HepG2 (cell line): ENCODE measurements at regions not wholly inside any gene's neighbourhood (a gene's known extent, or its start where the extent isn't known, plus 50 kb on each side); places are given as distances from the start of the nearest gene placed in this dataset.

Source experiments
- ATAC-seq: fragments of 200-7000 bp; cut with Tn5 transposase; 3 replicates; pipeline ENCODE4 v1.9.1; 2020; ENCODE audit warnings: mild to moderate bottlenecking, moderate library complexity
- BruUV-seq: library from RNA; stranded (reverse); fragments of 400-500 nt; replicated peaks from 2 replicates; lab custom pipeline; 2021; lab: Mats Ljungman, UMichigan
- CTCF ChIA-PET: fragments of 300-600 bp; formaldehyde crosslinking; extraction: SDS; loops from one replicate; lab custom pipeline; 2021; ENCODE audit warnings: low total read pairs, inconsistent platforms, low intra/inter-chr PET ratio; lab: Yijun Ruan, JAX
- POLR2A ChIA-PET: fragments of 350-600 bp; sonication (Branson Sonifier 250); formaldehyde crosslinking; loops from one replicate; lab custom pipeline; 2020; ENCODE audit warnings: antibody characterized with exemption, inconsistent platforms; lab: Yijun Ruan, JAX
- DNase-seq: peaks from one replicate; pipeline ENCODE4 v3.0.0-alpha.2; 2015; ENCODE audit warnings: low spot score
- FAIRE-seq: peaks from 3 replicates; lab custom pipeline; 2011; peaks lifted over from hg19 to GRCh38; lab: Jason Lieb, UNC
- H2AFZ ChIP-seq: one replicate; pipeline ENCODE4 v1.6.1; 2011; ENCODE audit warnings: low read length, inconsistent platforms
- H3K27ac ChIP-seq: fragments of 300-600 bp; 3 replicates; pipeline ENCODE4 v1.8.0; 2011; ENCODE audit warnings: mixed run types, mild to moderate bottlenecking, mixed read lengths, low read length, inconsistent platforms; ENCODE audit not compliant: insufficient read depth; ENCODE audit errors: extremely low read length
- H3K27me3 ChIP-seq, 2 experiments: fragments of 200-600 bp in 1 of 2; 2 replicates in 1 of 2; 3 replicates in 1 of 2; pipeline versions ENCODE4 v1.6.0 to v1.8.0; 2011; ENCODE audit warnings: low read length in 2 of 2, mild to moderate bottlenecking in 2 of 2, moderate library complexity in 2 of 2, inconsistent platforms in 1 of 2; ENCODE audit not compliant: insufficient read depth in 2 of 2, control insufficient read depth in 1 of 2
- H3K36me3 ChIP-seq, 2 experiments: fragments of 200-600 bp in 1 of 2; replicated peaks in 1 of 2; 2 replicates in 1 of 2; 3 replicates in 1 of 2; pipeline versions ENCODE4 v1.5.1 to v1.8.0; 2011; ENCODE audit warnings: low read length in 2 of 2, inconsistent platforms in 1 of 2; ENCODE audit not compliant: insufficient read depth in 2 of 2, control insufficient read depth in 1 of 2
- H3K4me1 ChIP-seq: 2 replicates; pipeline ENCODE4 v1.5.1; 2012; ENCODE audit warnings: low read length, inconsistent platforms; ENCODE audit not compliant: insufficient read depth
- H3K4me2 ChIP-seq: 2 replicates; pipeline ENCODE4 v1.6.0; 2011; ENCODE audit warnings: low read depth, low read length, inconsistent platforms
- H3K4me3 ChIP-seq, 3 experiments: fragments of 200-600 bp in 1 of 3; sonication (generic), shearing (Covaris generic) in 1 of 3; replicated peaks in 1 of 3; 2 replicates each; pipeline ENCODE4 v1.5.1; 2011 to 2016; ENCODE audit warnings: low read length in 3 of 3, inconsistent platforms in 2 of 3, low read depth in 2 of 3, mild to moderate bottlenecking in 2 of 3, control low read depth in 1 of 3, mixed read lengths in 1 of 3; ENCODE audit not compliant: insufficient read depth in 1 of 3
- H3K79me2 ChIP-seq: one replicate; pipeline ENCODE4 v1.6.1; 2011; ENCODE audit warnings: low read length, inconsistent platforms; ENCODE audit not compliant: insufficient read depth
- H3K9ac ChIP-seq: 2 replicates; pipeline ENCODE4 v1.6.0; 2011; ENCODE audit warnings: mild to moderate bottlenecking, low read depth, low read length, inconsistent platforms; ENCODE audit not compliant: insufficient read depth
- H3K9me3 ChIP-seq: 2 replicates; pipeline ENCODE4 v1.5.1; 2012; ENCODE audit warnings: mild to moderate bottlenecking, low read length
- H4K20me1 ChIP-seq: 2 replicates; pipeline ENCODE4 v1.6.0; 2011; ENCODE audit warnings: inconsistent platforms, mild to moderate bottlenecking, low read length, moderate library complexity; ENCODE audit not compliant: insufficient read depth
- HDAC2 ChIP-seq: sonication (generic); formaldehyde crosslinking; IDR thresholded peaks from 2 replicates; pipeline ENCODE4 v1.4.0; 2020; ENCODE audit warnings: missing genetic modification reagents
- HNF4G ChIP-seq, 2 experiments: sonication (generic) in 1 of 2; formaldehyde crosslinking in 1 of 2; IDR thresholded peaks; 2 replicates each; pipeline versions ENCODE4 v1.4.0 to v1.6.1; 2011 to 2020; ENCODE audit warnings: borderline replicate concordance in 2 of 2, low read depth in 2 of 2, mild to moderate bottlenecking in 2 of 2, low read length in 1 of 2, missing genetic modification reagents in 1 of 2, moderate library complexity in 1 of 2
- HNRNPLL ChIP-seq: fragments of 200-400 bp; formaldehyde crosslinking; IDR thresholded peaks from 2 replicates; pipeline ENCODE4 v1.6.1; 2017; ENCODE audit warnings: mild to moderate bottlenecking, low read depth, low read length; ENCODE audit not compliant: poor library complexity, severe bottlenecking
- PRPF4 ChIP-seq: fragments of 200-400 bp; formaldehyde crosslinking; IDR thresholded peaks from 2 replicates; pipeline ENCODE4 v1.6.1; 2016; ENCODE audit warnings: low read length, low read depth; ENCODE audit not compliant: poor library complexity, severe bottlenecking
- SAP130 ChIP-seq: IDR thresholded peaks from 2 replicates; pipeline ENCODE4 v1.6.1; 2016; ENCODE audit warnings: low read depth
- SIN3A ChIP-seq: IDR thresholded peaks from 2 replicates; pipeline ENCODE4 v1.6.1; 2011; ENCODE audit warnings: low read depth, mild to moderate bottlenecking, control low read depth, low read length, borderline replicate concordance
- ZFY ChIP-seq: sonication (generic); formaldehyde crosslinking; IDR thresholded peaks from 2 replicates; pipeline ENCODE4 v1.4.0; 2020; ENCODE audit warnings: missing genetic modification reagents
- WGBS: methylation state at CpG from one replicate; pipeline ENCODE4 v1.1.6; 2017; ENCODE audit warnings: low lambda C conversion rate; 5-methylcytosine and 5-hydroxymethylcytosine counted together
- in situ Hi-C: cut with HindIII; loops from 2 replicates; pipeline ENCODE4 v1.10.0; 2017; ENCODE audit warnings: low pct_unique_long_range_greater_than_20kb; ENCODE audit not compliant: extremely low pct_ligation_motif_present
- intact Hi-C: fragments of 100-400 bp; cut with micrococcal nuclease; formaldehyde crosslinking; loops from one replicate; pipeline ENCODE4 v1.10.0; 2022; ENCODE audit not compliant: unreplicated experiment
- TF ChIP-seq, protein P1 (sequence below): sonication (generic); formaldehyde crosslinking; conservative IDR thresholded peaks from 2 replicates; pipeline ENCODE4 v1.4.0; 2020; ENCODE audit warnings: mild to moderate bottlenecking, missing genetic modification reagents, moderate library complexity
- TF ChIP-seq, protein P2 (sequence below): sonication (generic); formaldehyde crosslinking; IDR thresholded peaks from 2 replicates; pipeline ENCODE4 v1.4.0; 2020; ENCODE audit warnings: mild to moderate bottlenecking, missing genetic modification reagents

DNA sequence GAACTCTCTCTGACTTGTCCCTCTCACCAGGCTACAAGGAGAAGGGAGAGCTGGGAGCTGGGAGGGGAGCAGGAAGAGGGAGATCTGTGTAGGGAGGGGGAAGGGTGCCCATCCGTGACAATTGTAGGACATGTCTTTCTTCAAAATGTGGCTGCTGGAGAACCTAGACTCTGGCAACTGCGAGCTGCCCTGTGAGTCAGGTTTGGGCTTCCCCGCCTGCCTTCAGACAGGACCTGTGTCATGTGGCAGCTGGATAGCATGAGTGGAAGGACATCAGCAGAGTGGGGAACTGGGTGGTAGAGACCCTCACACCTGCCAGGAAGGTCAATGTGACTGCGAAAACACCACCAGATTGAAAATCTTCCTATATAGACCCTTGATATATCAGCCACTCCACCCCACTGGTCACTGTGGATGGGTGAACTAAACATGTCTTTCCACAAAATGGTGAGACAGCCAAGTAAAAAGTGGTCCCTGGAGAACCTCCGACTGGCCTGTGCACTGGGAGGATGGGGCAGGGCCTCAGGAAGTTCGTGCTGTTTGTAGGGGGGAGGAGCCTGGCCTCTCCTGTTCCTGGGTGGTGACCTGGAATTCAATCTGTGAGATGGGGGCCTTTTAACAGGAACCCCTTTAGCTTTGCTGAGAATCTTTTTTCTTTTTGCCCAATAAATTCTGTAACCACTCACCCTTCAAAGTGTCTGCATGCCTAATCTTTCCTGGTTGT is 62.2 kb upstream of the CAPRIN2 start:
- H3K4me1 ChIP-seq = peaks cover 9% of the 10 kb centered on the region; the same call in 1 of the 2 replicates
- no peaks in the 10 kb centered on the region for H3K79me2 ChIP-seq
- no peak overlapping the region for H3K9ac ChIP-seq
- ChIA-PET CTCF (no interaction called here), POLR2A (no interaction called here)
- 0 out of 5 replicates have a peak, but pooled peaks cover 0 to 4% of the 10 kb centered on the region in 2 experiments for H3K27me3 ChIP-seq
- no peak overlapping the region for H3K4me3 ChIP-seq
- FAIRE-seq (no peak), DNase-seq (no peak), ATAC-seq (no peak)
- no peaks in the 10 kb centered on the region for H3K36me3 ChIP-seq
- no peaks in the 10 kb centered on the region for H4K20me1 ChIP-seq
- no TSS peak for BruUV-seq
- 43% methylated on average over 6 of the region's 6 CpGs for whole genome bisulfite sequencing
- H3K4me2 ChIP-seq = no peak overlapping the region
- no peak for TF ChIP-seq SAP130
- TF ChIP-seq SIN3A = no peak
- TF ChIP-seq ZFY (CRISPR knock-in tag) = no peak
- no peak for TF ChIP-seq HNF4G (IDR thresholded peaks at IDR 0.05; ENCODE audit: borderline replicate concordance, low read depth, low read length)
- no peak for TF ChIP-seq HNF4G (CRISPR knock-in tag; IDR thresholded peaks at IDR 0.05; ENCODE audit: borderline replicate concordance, low read depth)
- TF ChIP-seq, protein P1, sequence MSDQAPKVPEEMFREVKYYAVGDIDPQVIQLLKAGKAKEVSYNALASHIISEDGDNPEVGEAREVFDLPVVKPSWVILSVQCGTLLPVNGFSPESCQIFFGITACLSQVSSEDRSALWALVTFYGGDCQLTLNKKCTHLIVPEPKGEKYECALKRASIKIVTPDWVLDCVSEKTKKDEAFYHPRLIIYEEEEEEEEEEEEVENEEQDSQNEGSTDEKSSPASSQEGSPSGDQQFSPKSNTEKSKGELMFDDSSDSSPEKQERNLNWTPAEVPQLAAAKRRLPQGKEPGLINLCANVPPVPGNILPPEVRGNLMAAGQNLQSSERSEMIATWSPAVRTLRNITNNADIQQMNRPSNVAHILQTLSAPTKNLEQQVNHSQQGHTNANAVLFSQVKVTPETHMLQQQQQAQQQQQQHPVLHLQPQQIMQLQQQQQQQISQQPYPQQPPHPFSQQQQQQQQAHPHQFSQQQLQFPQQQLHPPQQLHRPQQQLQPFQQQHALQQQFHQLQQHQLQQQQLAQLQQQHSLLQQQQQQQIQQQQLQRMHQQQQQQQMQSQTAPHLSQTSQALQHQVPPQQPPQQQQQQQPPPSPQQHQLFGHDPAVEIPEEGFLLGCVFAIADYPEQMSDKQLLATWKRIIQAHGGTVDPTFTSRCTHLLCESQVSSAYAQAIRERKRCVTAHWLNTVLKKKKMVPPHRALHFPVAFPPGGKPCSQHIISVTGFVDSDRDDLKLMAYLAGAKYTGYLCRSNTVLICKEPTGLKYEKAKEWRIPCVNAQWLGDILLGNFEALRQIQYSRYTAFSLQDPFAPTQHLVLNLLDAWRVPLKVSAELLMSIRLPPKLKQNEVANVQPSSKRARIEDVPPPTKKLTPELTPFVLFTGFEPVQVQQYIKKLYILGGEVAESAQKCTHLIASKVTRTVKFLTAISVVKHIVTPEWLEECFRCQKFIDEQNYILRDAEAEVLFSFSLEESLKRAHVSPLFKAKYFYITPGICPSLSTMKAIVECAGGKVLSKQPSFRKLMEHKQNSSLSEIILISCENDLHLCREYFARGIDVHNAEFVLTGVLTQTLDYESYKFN (CRISPR knock-in tag) = no peak
- TF ChIP-seq PRPF4 = no peak
- TF ChIP-seq HDAC2 = no peak
- TF ChIP-seq, protein P2, sequence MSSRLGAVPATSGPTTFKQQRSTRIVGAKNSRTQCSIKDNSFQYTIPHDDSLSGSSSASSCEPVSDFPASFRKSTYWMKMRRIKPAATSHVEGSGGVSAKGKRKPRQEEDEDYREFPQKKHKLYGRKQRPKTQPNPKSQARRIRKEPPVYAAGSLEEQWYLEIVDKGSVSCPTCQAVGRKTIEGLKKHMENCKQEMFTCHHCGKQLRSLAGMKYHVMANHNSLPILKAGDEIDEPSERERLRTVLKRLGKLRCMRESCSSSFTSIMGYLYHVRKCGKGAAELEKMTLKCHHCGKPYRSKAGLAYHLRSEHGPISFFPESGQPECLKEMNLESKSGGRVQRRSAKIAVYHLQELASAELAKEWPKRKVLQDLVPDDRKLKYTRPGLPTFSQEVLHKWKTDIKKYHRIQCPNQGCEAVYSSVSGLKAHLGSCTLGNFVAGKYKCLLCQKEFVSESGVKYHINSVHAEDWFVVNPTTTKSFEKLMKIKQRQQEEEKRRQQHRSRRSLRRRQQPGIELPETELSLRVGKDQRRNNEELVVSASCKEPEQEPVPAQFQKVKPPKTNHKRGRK (CRISPR knock-in tag) = no peak
- no peak for TF ChIP-seq HNRNPLL
- intact Hi-C loops = no loop called here
- in situ Hi-C loops = loop anchor here (25.0 kb wide), 2 partner anchors 505 to 680 kb away; no protein-coding TSS in a partner anchor
- H3K27ac ChIP-seq = no peak overlapping the region
- no peak overlapping the region for H2AFZ ChIP-seq
- no peaks in the 10 kb centered on the region for H3K9me3 ChIP-seq
